K562 (cell line): ENCODE measurements at regions not wholly inside any gene's neighbourhood (a gene's known extent, or its start where the extent isn't known, plus 50 kb on each side); places are given as distances from the start of the nearest gene placed in this dataset.

Experiments
- ARID4B ChIP-seq: sonication (generic); formaldehyde crosslinking; IDR thresholded peaks from 2 replicates; pipeline ENCODE4 v1.8.0; 2022; ENCODE audit warnings: mild to moderate bottlenecking, missing genetic modification reagents
- CTCF ChIP-seq, 3 experiments: IDR thresholded peaks in 2 of 3; conservative IDR thresholded peaks in 1 of 3; 2 replicates each; pipeline ENCODE4 v1.5.1; 2011 to 2012; ENCODE audit warnings: low read length in 3 of 3, mild to moderate bottlenecking in 3 of 3, control low read depth in 2 of 3, improper control_type of control experiment in 1 of 3, inconsistent platforms in 1 of 3, low read depth in 1 of 3, mixed read lengths in 1 of 3, moderate library complexity in 1 of 3; ENCODE audit not compliant: insufficient read depth in 2 of 3
- EZH2 ChIP-seq: IDR thresholded peaks from 2 replicates; pipeline ENCODE4 v1.6.1; 2012; ENCODE audit warnings: low read depth, mild to moderate bottlenecking, inconsistent platforms, low read length, borderline replicate concordance
- KDM1A ChIP-seq, 2 experiments: fragments of 450-650 bp; IDR thresholded peaks; 2 replicates each; pipeline ENCODE4 v1.6.1; 2016; ENCODE audit warnings: mild to moderate bottlenecking in 2 of 2
- MAX ChIP-seq: sonication (generic); formaldehyde crosslinking; IDR thresholded peaks from 2 replicates; pipeline ENCODE4 v1.9.0; 2022; ENCODE audit warnings: mild to moderate bottlenecking, missing genetic modification reagents
- MYC ChIP-seq, 2 experiments: fragments of 250-450 bp in 1 of 2; sonication (Bioruptor Pico) in 1 of 2; IDR thresholded peaks; 2 replicates each; pipeline versions ENCODE4 v1.5.1 to v1.6.1; 2012 to 2021; ENCODE audit warnings: low read depth in 2 of 2, borderline replicate concordance in 1 of 2, improper control_type of control experiment in 1 of 2, low read length in 1 of 2, mild to moderate bottlenecking in 1 of 2, moderate library complexity in 1 of 2
- NR3C1 ChIP-seq: sonication (generic); formaldehyde crosslinking; IDR thresholded peaks from 2 replicates; pipeline ENCODE4 v1.8.1; 2022; ENCODE audit warnings: missing genetic modification reagents
- SMC3 ChIP-seq: conservative IDR thresholded peaks from 2 replicates; pipeline ENCODE4 v1.6.1; 2011; ENCODE audit warnings: low read depth, low read length, improper control_type of control experiment; ENCODE audit not compliant: insufficient read depth
- ZEB2 ChIP-seq: fragments of 450-650 bp; IDR thresholded peaks from 2 replicates; pipeline ENCODE4 v1.6.1; 2016
- ZNF24 ChIP-seq: fragments of 450-650 bp; IDR thresholded peaks from 2 replicates; pipeline ENCODE4 v1.6.1; 2016
- ZNF324 ChIP-seq: fragments of 250-450 bp; sonication (Bioruptor Pico); IDR thresholded peaks from 2 replicates; pipeline ENCODE4 v1.4.0; 2020; ENCODE audit warnings: mild to moderate bottlenecking
- TF ChIP-seq, protein P1 (sequence below): IDR thresholded peaks from 2 replicates; pipeline ENCODE4 v1.6.1; 2012; ENCODE audit warnings: low read depth, low read length, improper control_type of control experiment, borderline replicate concordance
- TF ChIP-seq, protein P2 (sequence below): fragments of 250-450 bp; sonication (Bioruptor Pico); IDR thresholded peaks from 2 replicates; pipeline ENCODE4 v1.5.0; 2022; ENCODE audit warnings: mild to moderate bottlenecking

- TF ChIP-seq MYC (IDR thresholded peaks at IDR 0.05; ENCODE audit: low read depth, low read length) (no peak), MYC (CRISPR knock-in tag; IDR thresholded peaks at IDR 0.05; ENCODE audit: borderline replicate concordance, low read depth) (no peak), EZH2 (no peak), ZNF24 (no peak), MAX (CRISPR knock-in tag) (no peak), ZEB2 (no peak), ARID4B (CRISPR knock-in tag) (no peak), KDM1A (IDR thresholded peaks at IDR 0.05) (no peak), CTCF (IDR thresholded peaks at IDR 0.05 in 2 of 3, conservative IDR thresholded peaks at IDR 0.05 in 1 of 3; ENCODE audit: insufficient read depth in 2 of 3, low read depth in 1 of 3, low read length in 3 of 3) (no peak), NR3C1 (no peak), SMC3 (no peak), ZNF324 (CRISPR knock-in tag) (no peak)
- TF ChIP-seq, protein P1, sequence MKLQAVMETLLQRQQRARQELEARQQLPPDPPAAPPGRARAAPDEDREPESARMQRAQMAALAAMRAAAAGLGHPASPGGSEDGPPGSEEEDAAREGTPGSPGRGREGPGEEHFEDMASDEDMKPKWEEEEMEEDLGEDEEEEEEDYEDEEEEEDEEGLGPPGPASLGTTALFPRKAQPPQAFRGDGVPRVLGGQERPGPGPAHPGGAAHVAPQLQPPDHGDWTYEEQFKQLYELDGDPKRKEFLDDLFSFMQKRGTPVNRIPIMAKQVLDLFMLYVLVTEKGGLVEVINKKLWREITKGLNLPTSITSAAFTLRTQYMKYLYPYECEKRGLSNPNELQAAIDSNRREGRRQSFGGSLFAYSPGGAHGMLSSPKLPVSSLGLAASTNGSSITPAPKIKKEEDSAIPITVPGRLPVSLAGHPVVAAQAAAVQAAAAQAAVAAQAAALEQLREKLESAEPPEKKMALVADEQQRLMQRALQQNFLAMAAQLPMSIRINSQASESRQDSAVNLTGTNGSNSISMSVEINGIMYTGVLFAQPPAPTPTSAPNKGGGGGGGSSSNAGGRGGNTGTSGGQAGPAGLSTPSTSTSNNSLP: no peak
- TF ChIP-seq, protein P2, sequence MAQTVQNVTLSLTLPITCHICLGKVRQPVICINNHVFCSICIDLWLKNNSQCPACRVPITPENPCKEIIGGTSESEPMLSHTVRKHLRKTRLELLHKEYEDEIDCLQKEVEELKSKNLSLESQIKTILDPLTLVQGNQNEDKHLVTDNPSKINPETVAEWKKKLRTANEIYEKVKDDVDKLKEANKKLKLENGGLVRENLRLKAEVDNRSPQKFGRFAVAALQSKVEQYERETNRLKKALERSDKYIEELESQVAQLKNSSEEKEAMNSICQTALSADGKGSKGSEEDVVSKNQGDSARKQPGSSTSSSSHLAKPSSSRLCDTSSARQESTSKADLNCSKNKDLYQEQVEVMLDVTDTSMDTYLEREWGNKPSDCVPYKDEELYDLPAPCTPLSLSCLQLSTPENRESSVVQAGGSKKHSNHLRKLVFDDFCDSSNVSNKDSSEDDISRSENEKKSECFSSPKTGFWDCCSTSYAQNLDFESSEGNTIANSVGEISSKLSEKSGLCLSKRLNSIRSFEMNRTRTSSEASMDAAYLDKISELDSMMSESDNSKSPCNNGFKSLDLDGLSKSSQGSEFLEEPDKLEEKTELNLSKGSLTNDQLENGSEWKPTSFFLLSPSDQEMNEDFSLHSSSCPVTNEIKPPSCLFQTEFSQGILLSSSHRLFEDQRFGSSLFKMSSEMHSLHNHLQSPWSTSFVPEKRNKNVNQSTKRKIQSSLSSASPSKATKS (CRISPR knock-in tag): no peak
Measured at GRCh38 chr10:52623761-52624160, 148.8 kb downstream of the MBL2 start.
